HEK293T (cell line): ENCODE measurements at regions not wholly inside any gene's neighbourhood (a gene's known extent, or its start where the extent isn't known, plus 50 kb on each side); places are given as distances from the start of the nearest gene placed in this dataset.

ENCODE experiments used
- ARNT ChIP-seq: fragments of 450-650 bp; IDR thresholded peaks from 2 replicates; pipeline ENCODE4 v1.6.1; 2017; ENCODE audit warnings: mild to moderate bottlenecking
- BHLHE40 ChIP-seq: fragments of 450-650 bp; IDR thresholded peaks from 2 replicates; pipeline ENCODE4 v1.6.1; 2016; ENCODE audit warnings: mild to moderate bottlenecking, moderate library complexity, borderline replicate concordance
- CTBP1 ChIP-seq: fragments of 450-650 bp; IDR thresholded peaks from 2 replicates; pipeline ENCODE4 v1.6.1; 2016; ENCODE audit warnings: borderline replicate concordance
- ELF4 ChIP-seq: fragments of 450-650 bp; IDR thresholded peaks from 2 replicates; pipeline ENCODE4 v1.6.1; 2017; ENCODE audit warnings: antibody characterized with exemption
- FOXA1 ChIP-seq: fragments of 450-650 bp; IDR thresholded peaks from 2 replicates; pipeline ENCODE4 v1.6.1; 2016; ENCODE audit warnings: mild to moderate bottlenecking
- FOXK2 ChIP-seq: fragments of 450-650 bp; IDR thresholded peaks from 2 replicates; pipeline ENCODE4 v1.6.1; 2016; ENCODE audit warnings: mild to moderate bottlenecking
- L3MBTL2 ChIP-seq: fragments of 450-650 bp; conservative IDR thresholded peaks from 2 replicates; pipeline ENCODE4 v1.6.1; 2016; ENCODE audit warnings: mild to moderate bottlenecking
- NFRKB ChIP-seq: fragments of 450-650 bp; IDR thresholded peaks from 2 replicates; pipeline ENCODE4 v1.6.1; 2016; ENCODE audit warnings: mild to moderate bottlenecking, moderate library complexity
- PKNOX1 ChIP-seq: fragments of 450-650 bp; IDR thresholded peaks from 2 replicates; pipeline ENCODE4 v1.6.1; 2016
- SP1 ChIP-seq: fragments of 450-650 bp; IDR thresholded peaks from 2 replicates; pipeline ENCODE4 v1.6.1; 2017
- SUZ12 ChIP-seq: fragments of 450-650 bp; IDR thresholded peaks from 2 replicates; pipeline ENCODE4 v1.6.1; 2016; ENCODE audit warnings: mild to moderate bottlenecking
- ZNF384 ChIP-seq: fragments of 450-650 bp; IDR thresholded peaks from 2 replicates; pipeline ENCODE4 v1.6.1; 2016

- TF ChIP-seq L3MBTL2 (no peak), PKNOX1 (no peak), SUZ12 (no peak), BHLHE40 (no peak), SP1 (no peak), NFRKB (no peak), ARNT (no peak), ELF4 (no peak), CTBP1 (no peak), FOXA1 (no peak), ZNF384 (no peak), FOXK2 (no peak)
These were observed 335.0 kb upstream of the NFIA start for GRCh38 chr1:60747353-60747752.
